ENCODE measurements at regions not wholly inside any gene's neighbourhood (a gene's known extent, or its start where the extent isn't known, plus 50 kb on each side); places are given as distances from the start of the nearest gene placed in this dataset.

GRCh38 chr1:218079347-218079746 lies 205.7 kb upstream of the RRP15 start:
- H3K27ac Mint-ChIP-seq = no peak overlapping the region
- H3K27me3 ChIP-seq (ENCODE audit: control insufficient read depth, insufficient read depth, low read length, poor library complexity, severe bottlenecking) = no peaks in the 10 kb centered on the region
- TF ChIP-seq CTCF (conservative IDR thresholded peaks at IDR 0.05) = peak; percentile 2
- H3K9me3 Mint-ChIP-seq = no peaks in the 10 kb centered on the region
- H3K4me3 Mint-ChIP-seq = no peak overlapping the region
- H3K36me3 Mint-ChIP-seq (ENCODE audit: low read depth) = no peaks in the 10 kb centered on the region
- no peaks in the 10 kb centered on the region for H3K4me1 ChIP-seq (ENCODE audit: control insufficient read depth, insufficient read depth, low read length)
- H3K9me3 ChIP-seq (ENCODE audit: control insufficient read depth, low read length) = no peaks in the 10 kb centered on the region
- WGBS, 2 experiments (ENCODE audit: insufficient coverage in 1 of 2, insufficient read length in 1 of 2) = 82 to 84% methylated on average over 3 to 4 of the region's 4 CpGs
- no peak overlapping the region for H3K9ac ChIP-seq (ENCODE audit: extremely low read depth, low read length, poor library complexity, severe bottlenecking)
- peaks cover 9% of the 10 kb centered on the region for H3K4me1 Mint-ChIP-seq
- DNase-seq = no peak
- H3K36me3 ChIP-seq (ENCODE audit: control insufficient read depth, insufficient read depth, low read length) = no peaks in the 10 kb centered on the region
- no peak overlapping the region for H3K4me3 ChIP-seq (ENCODE audit: low read length)
- no peaks in the 10 kb centered on the region for H3K27me3 Mint-ChIP-seq (ENCODE audit: insufficient read depth)
- H3K27ac ChIP-seq (ENCODE audit: low read depth, low read length) = no peak overlapping the region

GRCh38 chr1:218079820-218080219 lies 205.3 kb upstream of the RRP15 start:
- peaks cover 9% of the 10 kb centered on the region for H3K4me1 Mint-ChIP-seq
- no peaks in the 10 kb centered on the region for H3K36me3 Mint-ChIP-seq (ENCODE audit: low read depth)
- no peak overlapping the region for H3K4me3 Mint-ChIP-seq
- Histone ChIP-seq H3K9ac (ENCODE audit: extremely low read depth, low read length, poor library complexity, severe bottlenecking) (no peak overlapping the region), H3K9me3 (ENCODE audit: control insufficient read depth, low read length) (no peaks in the 10 kb centered on the region), H3K4me1 (ENCODE audit: control insufficient read depth, insufficient read depth, low read length) (no peaks in the 10 kb centered on the region), H3K27me3 (ENCODE audit: control insufficient read depth, insufficient read depth, low read length, poor library complexity, severe bottlenecking) (no peaks in the 10 kb centered on the region), H3K27ac (ENCODE audit: low read depth, low read length) (no peak overlapping the region), H3K4me3 (ENCODE audit: low read length) (no peak overlapping the region), H3K36me3 (ENCODE audit: control insufficient read depth, insufficient read depth, low read length) (no peaks in the 10 kb centered on the region)
- 83 to 89% methylated on average over 4 to 5 of the region's 5 CpGs for WGBS, 2 experiments (ENCODE audit: insufficient coverage in 1 of 2, insufficient read length in 1 of 2)
- TF ChIP-seq CTCF (conservative IDR thresholded peaks at IDR 0.05) = no peak
- H3K27ac Mint-ChIP-seq = no peak overlapping the region
- no peak for DNase-seq
- H3K9me3 Mint-ChIP-seq = no peaks in the 10 kb centered on the region
- no peaks in the 10 kb centered on the region for H3K27me3 Mint-ChIP-seq (ENCODE audit: insufficient read depth)

- Mint-ChIP-seq H3K36me3 (ENCODE audit: low read depth) (no peaks in the 10 kb centered on the region), H3K27ac (no peak overlapping the region), H3K27me3 (ENCODE audit: insufficient read depth) (no peaks in the 10 kb centered on the region), H3K4me1 (peaks cover 9% of the 10 kb centered on the region), H3K9me3 (no peaks in the 10 kb centered on the region), H3K4me3 (no peak overlapping the region)
- Histone ChIP-seq H3K27ac (ENCODE audit: low read depth, low read length) (no peak overlapping the region), H3K36me3 (ENCODE audit: control insufficient read depth, insufficient read depth, low read length) (no peaks in the 10 kb centered on the region), H3K27me3 (ENCODE audit: control insufficient read depth, insufficient read depth, low read length, poor library complexity, severe bottlenecking) (no peaks in the 10 kb centered on the region), H3K9me3 (ENCODE audit: control insufficient read depth, low read length) (no peaks in the 10 kb centered on the region), H3K4me3 (ENCODE audit: low read length) (no peak overlapping the region), H3K9ac (ENCODE audit: extremely low read depth, low read length, poor library complexity, severe bottlenecking) (no peak overlapping the region), H3K4me1 (ENCODE audit: control insufficient read depth, insufficient read depth, low read length) (no peaks in the 10 kb centered on the region)
- no peak for DNase-seq
- no peak for TF ChIP-seq CTCF (conservative IDR thresholded peaks at IDR 0.05)
- 90 to 95% methylated on average over 4 to 5 of the region's 5 CpGs for WGBS, 2 experiments (ENCODE audit: insufficient coverage in 1 of 2, insufficient read length in 1 of 2)
Measured at GRCh38 chr1:218080863-218081262, 204.2 kb upstream of the RRP15 start.

All from endodermal cell (in vitro differentiated cells).